HUDEP-2 (cell line): ENCODE measurements at regions not wholly inside any gene's neighbourhood (a gene's known extent, or its start where the extent isn't known, plus 50 kb on each side); places are given as distances from the start of the nearest gene placed in this dataset.
"Not testable (repeated sequence)": the region's sequence is repeated elsewhere in the genome, so short reads cannot be mapped to it uniquely, and the experiment has no call there.

Experiments
- DNase-seq, 76 experiments: peaks; one replicate each; lab custom pipeline; 2025; ENCODE audit not compliant: unreplicated experiment in 76 of 76; lab: John Stamatoyannopoulos, UW

GRCh38 chrX:114097427-114097826 is 486.5 kb upstream of the HTR2C start:
- DNase-seq, result no peak

- no peak for DNase-seq
Observed at GRCh38 chrX:114095789-114096188, 488.1 kb upstream of the HTR2C start.

GRCh38 chrX:114087543-114087942 is 496.3 kb upstream of the HTR2C start:
- DNase-seq, result no peak

- DNase-seq, result no peak
Observed at GRCh38 chrX:114077773-114078172, 506.1 kb upstream of the HTR2C start.

- DNase-seq, result no peak
Observed at GRCh38 chrX:114075073-114075673, 508.7 kb upstream of the HTR2C start.

GRCh38 chrX:114073926-114074325 is 510.0 kb upstream of the HTR2C start:
- no peak for DNase-seq

- peak in 46 of 76 experiments; percentile 0 to 60 (median 18) for DNase-seq
Observed at GRCh38 chrX:114071412-114071811, 512.5 kb upstream of the HTR2C start.

GRCh38 chrX:114065577-114066223 is 518.2 kb upstream of the HTR2C start:
- no peak for DNase-seq

- no peak for DNase-seq
Observed at GRCh38 chrX:114061226-114061625, 522.7 kb upstream of the HTR2C start.

GRCh38 chrX:114058988-114059418 is 524.9 kb upstream of the HTR2C start:
- DNase-seq, result peak in 71 of 76 experiments; percentile 2 to 77 (median 31)

- DNase-seq, result peak in 4 of 76 experiments; percentile 0 to 7 (median 2)
Observed at GRCh38 chrX:114057422-114057821, 526.5 kb upstream of the HTR2C start.

- no peak for DNase-seq
Observed at GRCh38 chrX:114051667-114052315, 532.1 kb upstream of the HTR2C start.

- DNase-seq, result no peak
Observed at GRCh38 chrX:114050075-114050796, 533.6 kb upstream of the HTR2C start.

GRCh38 chrX:114049063-114049462 is 534.8 kb upstream of the HTR2C start:
- no peak for DNase-seq

GRCh38 chrX:114047558-114047957 is 536.3 kb upstream of the HTR2C start:
- peak in 4 of 76 experiments; percentile 2 to 28 (median 8) for DNase-seq

GRCh38 chrX:114046695-114047279 is 537.1 kb upstream of the HTR2C start:
- DNase-seq, result no peak

- not testable (repeated sequence) for DNase-seq
Observed at GRCh38 chrX:114041470-114041869, 542.4 kb upstream of the HTR2C start.

- not testable (repeated sequence) for DNase-seq
Observed at GRCh38 chrX:114040661-114041269, 543.1 kb upstream of the HTR2C start.

GRCh38 chrX:114040111-114040510 is 543.8 kb upstream of the HTR2C start:
- not testable (repeated sequence) for DNase-seq

GRCh38 chrX:114038358-114038757 is 545.5 kb upstream of the HTR2C start:
- DNase-seq, result no peak
